SH-SY5Y (cell line): ENCODE measurements at regions not wholly inside any gene's neighbourhood (a gene's known extent, or its start where the extent isn't known, plus 50 kb on each side); places are given as distances from the start of the nearest gene placed in this dataset.

Experiments used
- GATA2 ChIP-seq: IDR thresholded peaks from 2 replicates; pipeline ENCODE4 v1.6.1; 2011; ENCODE audit warnings: mild to moderate bottlenecking, low read depth, low read length
- GATA3 ChIP-seq: IDR thresholded peaks from 2 replicates; pipeline ENCODE4 v1.6.1; 2011; ENCODE audit warnings: low read depth, mild to moderate bottlenecking, low read length, moderate library complexity

- TF ChIP-seq GATA3, result no peak
- no peak for TF ChIP-seq GATA2
These were observed 421.1 kb downstream of the PDCD6IP start for GRCh38 chr3:34219556-34219955.
